Activated CD4-positive, alpha-beta T cell treated with anti-CD3 and anti-CD28 coated beads, Interleukin-2, amount 10 ng/mL, durations not matched to agents 7 days and 5 days (primary cell): ENCODE measurements at regions not wholly inside any gene's neighbourhood (a gene's known extent, or its start where the extent isn't known, plus 50 kb on each side); places are given as distances from the start of the nearest gene placed in this dataset.
"Not testable (repeated sequence)": the region's sequence is repeated elsewhere in the genome, so short reads cannot be mapped to it uniquely, and the experiment has no call there.

Source experiments
- CTCF ChIA-PET: fragments of 350-600 bp; sonication (Branson Sonifier 250); formaldehyde crosslinking; loops from one replicate; lab custom pipeline; 2021; ENCODE audit warnings: antibody characterized with exemption; lab: Charles Lee
- POLR2A ChIA-PET: fragments of 350-600 bp; sonication (Branson Sonifier 250); formaldehyde crosslinking; loops from one replicate; lab custom pipeline; 2021; ENCODE audit warnings: antibody characterized with exemption; lab: Charles Lee
- DNase-seq: peaks from one replicate; pipeline ENCODE4 v3.0.0-alpha.2; 2020
- H3K27ac Mint-ChIP-seq: one replicate; pipeline ENCODE4 v1.8.0; 2021; ENCODE audit warnings: mild to moderate bottlenecking, moderate library complexity, mixed read lengths
- H3K27me3 Mint-ChIP-seq: one replicate; pipeline ENCODE4 v1.8.0; 2021; ENCODE audit warnings: mixed read lengths
- H3K36me3 Mint-ChIP-seq: one replicate; pipeline ENCODE4 v1.8.0; 2021; ENCODE audit warnings: low read depth, mixed read lengths
- H3K4me1 Mint-ChIP-seq: one replicate; pipeline ENCODE4 v1.8.0; 2021; ENCODE audit warnings: mixed read lengths
- H3K4me3 Mint-ChIP-seq: one replicate; pipeline ENCODE4 v1.8.0; 2021; ENCODE audit warnings: mild to moderate bottlenecking, moderate library complexity, mixed read lengths
- H3K9me3 Mint-ChIP-seq: one replicate; pipeline ENCODE4 v1.8.0; 2021; ENCODE audit warnings: mixed read lengths

- no peaks in the 10 kb centered on the region for H3K36me3 Mint-ChIP-seq
- H3K4me3 Mint-ChIP-seq: no peak overlapping the region
- no peak for DNase-seq
- H3K27ac Mint-ChIP-seq: no peak overlapping the region
- no peaks in the 10 kb centered on the region for H3K9me3 Mint-ChIP-seq
- H3K4me1 Mint-ChIP-seq: no peaks in the 10 kb centered on the region
- no peaks in the 10 kb centered on the region for H3K27me3 Mint-ChIP-seq
- ChIA-PET POLR2A (no interaction called here), CTCF (no interaction called here)
Measured at GRCh38 chr4:137384476-137384875, 147.8 kb downstream of the PCDH18 start.

- ChIA-PET POLR2A (no interaction called here), CTCF (no interaction called here)
- H3K4me1 Mint-ChIP-seq: no peaks in the 10 kb centered on the region
- no peaks in the 10 kb centered on the region for H3K36me3 Mint-ChIP-seq
- H3K27me3 Mint-ChIP-seq: no peaks in the 10 kb centered on the region
- H3K27ac Mint-ChIP-seq: no peak overlapping the region
- peaks cover 4% of the 10 kb centered on the region for H3K9me3 Mint-ChIP-seq
- DNase-seq: no peak
- H3K4me3 Mint-ChIP-seq: no peak overlapping the region
Measured at GRCh38 chr4:137378821-137379220, 153.5 kb downstream of the PCDH18 start.

GRCh38 chr4:137378393-137378792 lies 153.9 kb downstream of the PCDH18 start:
- Mint-ChIP-seq H3K4me1 (no peaks in the 10 kb centered on the region), H3K4me3 (no peak overlapping the region), H3K9me3 (peaks cover 4% of the 10 kb centered on the region), H3K36me3 (no peaks in the 10 kb centered on the region), H3K27ac (no peak overlapping the region), H3K27me3 (no peaks in the 10 kb centered on the region)
- no peak for DNase-seq
- POLR2A ChIA-PET: no interaction called here
- CTCF ChIA-PET: no interaction called here

- H3K36me3 Mint-ChIP-seq: no peaks in the 10 kb centered on the region
- ChIA-PET POLR2A (no interaction called here), CTCF (no interaction called here)
- no peak for DNase-seq
- peaks cover 4% of the 10 kb centered on the region for H3K9me3 Mint-ChIP-seq
- H3K27me3 Mint-ChIP-seq: no peaks in the 10 kb centered on the region
- H3K4me1 Mint-ChIP-seq: no peaks in the 10 kb centered on the region
- H3K4me3 Mint-ChIP-seq: no peak overlapping the region
- H3K27ac Mint-ChIP-seq: no peak overlapping the region
Measured at GRCh38 chr4:137376312-137376711, 156.0 kb downstream of the PCDH18 start.

- Mint-ChIP-seq H3K4me1 (no peaks in the 10 kb centered on the region), H3K27me3 (no peaks in the 10 kb centered on the region), H3K36me3 (no peaks in the 10 kb centered on the region), H3K4me3 (no peak overlapping the region), H3K27ac (no peak overlapping the region), H3K9me3 (peaks cover 4% of the 10 kb centered on the region)
- POLR2A ChIA-PET: no interaction called here
- no peak for DNase-seq
- CTCF ChIA-PET: no interaction called here
Measured at GRCh38 chr4:137375111-137375850, 157.0 kb downstream of the PCDH18 start.

GRCh38 chr4:137370679-137371078 lies 161.6 kb downstream of the PCDH18 start:
- Mint-ChIP-seq H3K27me3 (no peaks in the 10 kb centered on the region), H3K27ac (no peak overlapping the region), H3K9me3 (no peaks in the 10 kb centered on the region), H3K4me3 (no peak overlapping the region), H3K4me1 (no peaks in the 10 kb centered on the region), H3K36me3 (no peaks in the 10 kb centered on the region)
- DNase-seq: no peak
- CTCF ChIA-PET: no interaction called here
- POLR2A ChIA-PET: no interaction called here

GRCh38 chr4:137370206-137370633 lies 162.1 kb downstream of the PCDH18 start:
- no peak overlapping the region for H3K4me3 Mint-ChIP-seq
- no peaks in the 10 kb centered on the region for H3K9me3 Mint-ChIP-seq
- no peak for DNase-seq
- ChIA-PET POLR2A (no interaction called here), CTCF (no interaction called here)
- H3K4me1 Mint-ChIP-seq: no peaks in the 10 kb centered on the region
- no peak overlapping the region for H3K27ac Mint-ChIP-seq
- H3K27me3 Mint-ChIP-seq: no peaks in the 10 kb centered on the region
- H3K36me3 Mint-ChIP-seq: no peaks in the 10 kb centered on the region

- H3K4me1 Mint-ChIP-seq: no peaks in the 10 kb centered on the region
- H3K27ac Mint-ChIP-seq: no peak overlapping the region
- no peak overlapping the region for H3K4me3 Mint-ChIP-seq
- no peaks in the 10 kb centered on the region for H3K36me3 Mint-ChIP-seq
- ChIA-PET POLR2A (no interaction called here), CTCF (no interaction called here)
- no peaks in the 10 kb centered on the region for H3K9me3 Mint-ChIP-seq
- no peak for DNase-seq
- H3K27me3 Mint-ChIP-seq: no peaks in the 10 kb centered on the region
Measured at GRCh38 chr4:137367620-137368019, 164.7 kb downstream of the PCDH18 start.

GRCh38 chr4:137363496-137363895 lies 168.8 kb downstream of the PCDH18 start:
- no peak for DNase-seq
- Mint-ChIP-seq H3K27ac (no peak overlapping the region), H3K27me3 (no peaks in the 10 kb centered on the region), H3K36me3 (no peaks in the 10 kb centered on the region), H3K4me1 (no peaks in the 10 kb centered on the region), H3K9me3 (no peaks in the 10 kb centered on the region), H3K4me3 (no peak overlapping the region)
- CTCF ChIA-PET: no interaction called here
- POLR2A ChIA-PET: no interaction called here

- CTCF ChIA-PET: no interaction called here
- no peak for DNase-seq
- no peak overlapping the region for H3K27ac Mint-ChIP-seq
- no peaks in the 10 kb centered on the region for H3K9me3 Mint-ChIP-seq
- no peaks in the 10 kb centered on the region for H3K4me1 Mint-ChIP-seq
- POLR2A ChIA-PET: no interaction called here
- no peak overlapping the region for H3K4me3 Mint-ChIP-seq
- H3K36me3 Mint-ChIP-seq: no peaks in the 10 kb centered on the region
- no peaks in the 10 kb centered on the region for H3K27me3 Mint-ChIP-seq
Measured at GRCh38 chr4:137361756-137362470, 170.4 kb downstream of the PCDH18 start.

GRCh38 chr4:137360761-137361160 lies 171.5 kb downstream of the PCDH18 start:
- Mint-ChIP-seq H3K4me3 (no peak overlapping the region), H3K9me3 (peaks cover 2% of the 10 kb centered on the region), H3K36me3 (no peaks in the 10 kb centered on the region), H3K27me3 (no peaks in the 10 kb centered on the region), H3K27ac (no peak overlapping the region), H3K4me1 (no peaks in the 10 kb centered on the region)
- no peak for DNase-seq
- ChIA-PET CTCF (no interaction called here), POLR2A (no interaction called here)

GRCh38 chr4:137359691-137360315 lies 172.5 kb downstream of the PCDH18 start:
- Mint-ChIP-seq H3K27ac (no peak overlapping the region), H3K4me3 (no peak overlapping the region), H3K4me1 (no peaks in the 10 kb centered on the region), H3K9me3 (peaks cover 2% of the 10 kb centered on the region), H3K27me3 (no peaks in the 10 kb centered on the region), H3K36me3 (no peaks in the 10 kb centered on the region)
- DNase-seq: no peak
- POLR2A ChIA-PET: no interaction called here
- CTCF ChIA-PET: no interaction called here

GRCh38 chr4:137354562-137354961 lies 177.7 kb downstream of the PCDH18 start:
- H3K4me1 Mint-ChIP-seq, H3K27me3 Mint-ChIP-seq, H3K36me3 Mint-ChIP-seq, POLR2A ChIA-PET, H3K4me3 Mint-ChIP-seq, CTCF ChIA-PET, DNase-seq, H3K27ac Mint-ChIP-seq, H3K9me3 Mint-ChIP-seq: not testable (repeated sequence)
